Testis (tissue), 2 donors: ENCODE measurements at regions not wholly inside any gene's neighbourhood (a gene's known extent, or its start where the extent isn't known, plus 50 kb on each side); places are given as distances from the start of the nearest gene placed in this dataset.

Source experiments
- DNase-seq: peaks from one replicate; pipeline ENCODE4 v3.0.0-alpha.2; 2019
- H3K27ac ChIP-seq, 2 donors: fragments of 200-600 bp; sonication (generic); one replicate each; pipeline ENCODE4 v1.5.1; 2019
- H3K27me3 ChIP-seq: fragments of 200-600 bp; sonication (generic); one replicate; pipeline ENCODE4 v1.5.1; 2019
- H3K36me3 ChIP-seq: fragments of 200-600 bp; sonication (generic); one replicate; pipeline ENCODE4 v1.5.1; 2017; ENCODE audit warnings: low read depth; ENCODE audit errors: missing control alignments
- H3K4me1 ChIP-seq: fragments of 200-600 bp; sonication (generic); one replicate; pipeline ENCODE4 v1.5.1; 2019
- H3K4me3 ChIP-seq, 2 donors: fragments of 200-600 bp; sonication (generic); one replicate each; pipeline ENCODE4 v1.5.1; 2017 to 2019
- H3K9me3 ChIP-seq: fragments of 200-600 bp; sonication (generic); one replicate; pipeline ENCODE4 v1.5.1; 2017
- POLR2A ChIP-seq: fragments of 450-650 bp; IDR thresholded peaks from one replicate; pipeline ENCODE4 v1.6.1; 2017; ENCODE audit warnings: antibody characterized with exemption, mild to moderate bottlenecking, moderate library complexity
- WGBS, 2 donors: methylation state at CpG; one replicate each; pipeline ENCODE4 v1.1.5; 2018; 5-methylcytosine and 5-hydroxymethylcytosine counted together
- intact Hi-C: fragments of 100-400 bp; cut with DNase I; formaldehyde crosslinking; loops from one replicate; pipeline ENCODE4 v1.15.1; 2023; ENCODE audit warnings: low total_unique reads
- TF ChIP-seq, protein P1 (sequence below), 3 experiments: fragments of 450-650 bp in 2 of 3; fragments of 200-600 bp in 1 of 3; sonication (generic) in 1 of 3; IDR thresholded peaks; one replicate each; pipeline ENCODE4 v1.5.1; 2016 to 2019; ENCODE audit warnings: antibody characterized with exemption in 3 of 3, mild to moderate bottlenecking in 2 of 3, moderate library complexity in 1 of 3

DNA sequence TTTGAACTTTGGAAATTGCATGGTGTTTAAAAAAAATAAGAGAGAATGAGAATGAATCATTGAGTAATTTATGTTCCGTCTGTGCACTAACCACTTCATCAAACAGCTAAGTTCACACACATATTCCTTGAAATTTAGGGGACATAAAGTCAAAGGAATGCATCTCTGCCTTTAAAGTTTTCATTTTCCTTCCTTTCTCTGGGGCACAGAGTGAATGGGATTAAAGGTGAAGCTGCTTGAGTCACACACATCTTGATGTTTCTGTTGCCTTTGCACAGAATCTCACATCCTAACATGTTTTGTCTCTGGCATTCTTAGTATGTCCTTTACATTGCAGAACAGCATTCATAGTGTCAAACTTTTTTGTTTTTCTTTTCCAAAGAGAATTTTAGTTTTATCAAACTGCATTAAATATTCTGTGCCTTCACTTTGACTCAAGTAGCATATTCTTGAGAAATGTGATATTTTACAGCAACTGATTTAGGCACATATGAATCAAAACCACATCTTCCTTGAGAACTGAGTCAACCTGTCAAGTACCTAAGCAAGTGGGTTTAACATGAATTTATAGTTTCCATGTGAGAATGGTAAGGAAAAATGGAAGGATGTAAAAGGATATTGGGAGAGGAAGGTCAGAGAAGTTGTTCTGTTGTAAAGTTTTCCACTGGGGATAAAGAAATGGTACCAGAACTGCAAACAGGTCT lies 169.1 kb upstream of the THUMPD2 start:
- Histone ChIP-seq H3K4me1 (no peaks in the 10 kb centered on the region), H3K4me3 (no peak overlapping the region), H3K36me3 (no peaks in the 10 kb centered on the region), H3K9me3 (no peaks in the 10 kb centered on the region), H3K27me3 (no peaks in the 10 kb centered on the region), H3K27ac (no peak overlapping the region)
- no peak for DNase-seq
- no peak for TF ChIP-seq POLR2A
- TF ChIP-seq, protein P1, sequence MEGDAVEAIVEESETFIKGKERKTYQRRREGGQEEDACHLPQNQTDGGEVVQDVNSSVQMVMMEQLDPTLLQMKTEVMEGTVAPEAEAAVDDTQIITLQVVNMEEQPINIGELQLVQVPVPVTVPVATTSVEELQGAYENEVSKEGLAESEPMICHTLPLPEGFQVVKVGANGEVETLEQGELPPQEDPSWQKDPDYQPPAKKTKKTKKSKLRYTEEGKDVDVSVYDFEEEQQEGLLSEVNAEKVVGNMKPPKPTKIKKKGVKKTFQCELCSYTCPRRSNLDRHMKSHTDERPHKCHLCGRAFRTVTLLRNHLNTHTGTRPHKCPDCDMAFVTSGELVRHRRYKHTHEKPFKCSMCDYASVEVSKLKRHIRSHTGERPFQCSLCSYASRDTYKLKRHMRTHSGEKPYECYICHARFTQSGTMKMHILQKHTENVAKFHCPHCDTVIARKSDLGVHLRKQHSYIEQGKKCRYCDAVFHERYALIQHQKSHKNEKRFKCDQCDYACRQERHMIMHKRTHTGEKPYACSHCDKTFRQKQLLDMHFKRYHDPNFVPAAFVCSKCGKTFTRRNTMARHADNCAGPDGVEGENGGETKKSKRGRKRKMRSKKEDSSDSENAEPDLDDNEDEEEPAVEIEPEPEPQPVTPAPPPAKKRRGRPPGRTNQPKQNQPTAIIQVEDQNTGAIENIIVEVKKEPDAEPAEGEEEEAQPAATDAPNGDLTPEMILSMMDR (IDR thresholded peaks at IDR 0.05) = no peak
- WGBS, 2 donors = 76 to 88% methylated on average over 1 of the region's 1 CpG
- intact Hi-C loops = no loop called here

DNA sequence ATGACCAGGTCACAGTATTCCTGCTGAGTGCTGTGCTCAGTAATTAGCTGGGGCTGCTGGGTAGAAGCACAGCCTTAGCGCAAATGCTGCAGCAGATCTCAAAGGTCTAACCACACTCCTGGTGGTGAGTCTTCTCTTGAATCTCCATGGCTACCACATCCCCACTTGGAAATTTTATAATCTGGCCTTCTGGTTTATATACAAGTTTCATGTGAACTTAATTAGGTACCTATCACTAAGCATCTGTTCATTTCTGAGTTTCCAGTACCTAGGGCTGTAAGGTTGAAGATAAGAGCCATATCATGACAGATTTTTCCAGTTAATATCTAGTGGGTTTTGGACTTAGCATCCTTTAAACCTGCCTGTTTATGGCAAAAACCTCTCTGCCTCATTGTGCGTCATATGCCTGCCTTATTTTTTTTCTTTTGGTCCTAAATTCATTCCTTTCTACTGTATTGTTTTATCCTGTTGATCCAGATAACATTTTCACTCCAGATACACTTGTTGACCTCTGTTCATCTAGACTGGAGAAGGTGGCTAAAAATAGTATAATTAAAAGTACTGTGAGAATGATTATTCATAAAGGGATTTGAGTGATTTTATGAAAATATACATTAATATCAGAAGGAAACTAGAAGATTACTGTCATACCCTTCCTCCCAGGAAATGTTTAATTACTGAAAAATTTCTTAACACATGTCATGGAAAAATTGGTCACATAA lies 168.4 kb upstream of the THUMPD2 start:
- Histone ChIP-seq H3K36me3 (no peaks in the 10 kb centered on the region), H3K9me3 (no peaks in the 10 kb centered on the region), H3K27me3 (no peaks in the 10 kb centered on the region), H3K4me3 (no peak overlapping the region), H3K4me1 (no peaks in the 10 kb centered on the region), H3K27ac (no peak overlapping the region)
- TF ChIP-seq POLR2A = no peak
- TF ChIP-seq, protein P1 (IDR thresholded peaks at IDR 0.05) = no peak
- DNase-seq = no peak
- 98 to 99% methylated on average over 2 of the region's 2 CpGs for WGBS, 2 donors
- intact Hi-C loops = no loop called here

DNA sequence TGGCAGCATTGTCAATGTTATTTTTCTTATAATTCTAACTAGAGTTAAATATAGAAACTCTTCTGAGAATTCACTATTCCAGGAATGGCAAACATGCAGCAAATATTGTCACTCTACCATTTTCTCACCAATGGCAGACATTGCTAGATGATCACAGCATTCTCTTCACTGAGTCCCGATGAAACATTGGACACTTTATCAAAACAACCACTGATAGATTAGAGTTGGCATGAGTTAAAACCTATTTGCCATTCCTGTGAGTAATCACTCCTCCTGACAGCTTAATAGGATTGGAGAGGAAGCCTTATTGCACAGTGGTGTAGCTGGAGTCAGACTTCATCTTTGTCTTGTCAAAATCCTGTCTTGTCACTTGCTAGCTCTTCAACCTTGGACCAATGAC lies 163.9 kb upstream of the THUMPD2 start:
- H3K36me3 ChIP-seq = no peaks in the 10 kb centered on the region
- TF ChIP-seq POLR2A = no peak
- TF ChIP-seq, protein P1 (IDR thresholded peaks at IDR 0.05) = no peak
- DNase-seq = no peak
- H3K4me1 ChIP-seq = no peaks in the 10 kb centered on the region
- WGBS, 2 donors = 37 to 53% methylated on average over 1 of the region's 1 CpG
- no peaks in the 10 kb centered on the region for H3K9me3 ChIP-seq
- H3K27me3 ChIP-seq = no peaks in the 10 kb centered on the region
- H3K4me3 ChIP-seq = no peak overlapping the region
- H3K27ac ChIP-seq = no peak overlapping the region
- intact Hi-C loops = no loop called here

DNA sequence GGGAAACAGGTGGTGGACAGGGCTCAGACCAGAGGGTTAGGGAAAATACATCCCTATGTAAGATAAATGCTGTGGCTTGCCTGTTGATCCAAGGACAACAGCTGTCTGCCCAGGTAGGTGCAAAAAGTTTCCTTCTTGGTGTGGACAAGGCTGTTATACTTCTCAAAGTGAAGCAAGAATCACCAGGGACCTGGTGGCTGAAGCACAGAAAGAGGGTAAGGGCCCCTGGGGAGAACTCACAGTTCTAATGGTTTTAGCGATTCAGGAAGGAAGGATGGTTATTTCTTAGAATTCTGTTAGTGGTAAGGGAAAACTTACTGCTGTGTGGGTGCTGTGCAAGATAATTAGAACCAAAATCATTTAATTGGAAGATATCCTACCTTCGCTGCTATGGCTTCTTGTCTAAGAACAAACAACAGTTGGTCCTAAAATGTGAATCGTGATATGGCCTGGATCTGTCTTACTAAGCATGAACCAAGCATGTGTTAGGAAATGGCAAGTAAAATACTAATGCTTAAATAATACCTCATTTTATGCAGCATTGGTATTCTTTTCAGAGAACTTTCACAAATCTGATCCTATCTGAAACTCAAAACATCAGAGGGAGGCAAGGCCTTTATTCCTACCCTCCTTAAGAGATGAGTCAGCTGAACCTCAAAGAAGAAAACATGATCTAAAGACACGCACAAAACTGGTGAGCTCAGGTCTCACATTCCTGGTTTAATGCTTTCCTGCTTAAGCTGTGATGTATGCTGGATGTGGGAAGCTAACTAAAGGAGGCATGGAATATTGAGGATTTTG lies 159.2 kb upstream of the THUMPD2 start:
- DNase-seq = no peak
- Histone ChIP-seq H3K4me3 (no peak overlapping the region), H3K27ac (no peak overlapping the region), H3K4me1 (no peaks in the 10 kb centered on the region), H3K9me3 (no peaks in the 10 kb centered on the region), H3K36me3 (no peaks in the 10 kb centered on the region), H3K27me3 (no peaks in the 10 kb centered on the region)
- WGBS, 2 donors = 84 to 92% methylated on average over 4 of the region's 4 CpGs
- intact Hi-C loops = no loop called here
- TF ChIP-seq, protein P1 (IDR thresholded peaks at IDR 0.05) = no peak
- no peak for TF ChIP-seq POLR2A
